WTC11 (cell line): ENCODE measurements at regions not wholly inside any gene's neighbourhood (a gene's known extent, or its start where the extent isn't known, plus 50 kb on each side); places are given as distances from the start of the nearest gene placed in this dataset.

Source experiments
- ATAC-seq: fragments of 200-7000 bp; cut with Tn5 transposase; 2 replicates; pipeline ENCODE4 v1.10.0; 2021; ENCODE audit warnings: mild to moderate bottlenecking, moderate library complexity
- CTCF ChIA-PET: fragments of 300-600 bp; sonication (Branson Sonifier 250); formaldehyde crosslinking; loops from one replicate; lab custom pipeline; 2021; ENCODE audit warnings: antibody characterized with exemption; lab: Charles Lee
- POLR2A ChIA-PET: fragments of 350-600 bp; sonication (Branson Sonifier 250); formaldehyde crosslinking; loops from one replicate; lab custom pipeline; 2021; ENCODE audit warnings: antibody characterized with exemption; lab: Charles Lee
- DNase-seq: peaks from one replicate; pipeline ENCODE4 v3.0.0; 2021; ENCODE audit warnings: low spot score
- H3K27ac Mint-ChIP-seq: 2 replicates; pipeline ENCODE4 v1.8.0; 2021; ENCODE audit warnings: mixed read lengths
- H3K27me3 Mint-ChIP-seq: 2 replicates; pipeline ENCODE4 v1.8.0; 2021; ENCODE audit warnings: low read depth, mild to moderate bottlenecking, moderate library complexity, mixed read lengths
- H3K36me3 Mint-ChIP-seq: 2 replicates; pipeline ENCODE4 v1.8.0; 2021; ENCODE audit warnings: mixed read lengths
- H3K4me1 Mint-ChIP-seq: 2 replicates; pipeline ENCODE4 v1.8.0; 2022; ENCODE audit warnings: mixed read lengths
- H3K4me3 Mint-ChIP-seq: 2 replicates; pipeline ENCODE4 v1.8.0; 2021; ENCODE audit warnings: mild to moderate bottlenecking, moderate library complexity, mixed read lengths
- H3K9me3 Mint-ChIP-seq: 2 replicates; pipeline ENCODE4 v1.8.0; 2021; ENCODE audit warnings: mixed read lengths
- CREB1 ChIP-seq: sonication (generic); formaldehyde crosslinking; IDR thresholded peaks from 2 replicates; pipeline ENCODE4 v1.8.0; 2023; ENCODE audit warnings: mild to moderate bottlenecking, missing genetic modification reagents
- ESRRA ChIP-seq: sonication (generic); formaldehyde crosslinking; IDR thresholded peaks from 2 replicates; pipeline ENCODE4 v1.8.1; 2022; ENCODE audit warnings: mild to moderate bottlenecking, missing genetic modification reagents, borderline replicate concordance
- FOXJ3 ChIP-seq: sonication (generic); formaldehyde crosslinking; IDR thresholded peaks from 2 replicates; pipeline ENCODE4 v1.9.0; 2021; ENCODE audit warnings: missing genetic modification reagents, mild to moderate bottlenecking, borderline replicate concordance
- FOXP1 ChIP-seq: sonication (generic); formaldehyde crosslinking; IDR thresholded peaks from 2 replicates; pipeline ENCODE4 v1.8.0; 2022; ENCODE audit warnings: missing genetic modification reagents, mild to moderate bottlenecking, moderate library complexity, borderline replicate concordance
- GABPB1 ChIP-seq: sonication (generic); formaldehyde crosslinking; IDR thresholded peaks from 2 replicates; pipeline ENCODE4 v1.8.1; 2023; ENCODE audit warnings: mild to moderate bottlenecking, missing genetic modification reagents
- JAZF1 ChIP-seq: fragments of 250-450 bp; sonication (Bioruptor Pico); IDR thresholded peaks from 2 replicates; pipeline ENCODE4 v1.9.0; 2021; ENCODE audit warnings: moderate library complexity, mild to moderate bottlenecking, inconsistent platforms
- JUN ChIP-seq: sonication (generic); formaldehyde crosslinking; IDR thresholded peaks from 2 replicates; pipeline ENCODE4 v1.8.0; 2023; ENCODE audit warnings: mild to moderate bottlenecking, missing genetic modification reagents
- KAT7 ChIP-seq: sonication (generic); formaldehyde crosslinking; IDR thresholded peaks from 2 replicates; pipeline ENCODE4 v1.8.1; 2023; ENCODE audit warnings: missing genetic modification reagents, mild to moderate bottlenecking, borderline replicate concordance
- NR1H2 ChIP-seq: sonication (generic); formaldehyde crosslinking; IDR thresholded peaks from 2 replicates; pipeline ENCODE4 v1.9.0; 2021; ENCODE audit warnings: mild to moderate bottlenecking, moderate library complexity, missing genetic modification reagents
- ZNF232 ChIP-seq: sonication (generic); formaldehyde crosslinking; IDR thresholded peaks from 2 replicates; pipeline ENCODE4 v1.8.0; 2022; ENCODE audit warnings: mild to moderate bottlenecking, missing genetic modification reagents
- TF ChIP-seq, protein P1 (sequence below): fragments of 250-450 bp; sonication (Bioruptor Pico); IDR thresholded peaks from 2 replicates; pipeline ENCODE4 v1.9.0; 2021; ENCODE audit warnings: mild to moderate bottlenecking, borderline replicate concordance
- TF ChIP-seq, protein P2 (sequence below): sonication (generic); formaldehyde crosslinking; IDR thresholded peaks from 2 replicates; pipeline ENCODE4 v1.8.0; 2023; ENCODE audit warnings: mild to moderate bottlenecking, missing genetic modification reagents
- TF ChIP-seq, protein P3 (sequence below): sonication (generic); formaldehyde crosslinking; IDR thresholded peaks from 2 replicates; pipeline ENCODE4 v1.8.1; 2022; ENCODE audit warnings: mild to moderate bottlenecking, missing genetic modification reagents, moderate library complexity, borderline replicate concordance
- TF ChIP-seq, protein P4 (sequence below): sonication (generic); formaldehyde crosslinking; IDR thresholded peaks from 2 replicates; pipeline ENCODE4 v1.8.0; 2022; ENCODE audit warnings: missing genetic modification reagents
- TF ChIP-seq, protein P5 (sequence below): sonication (generic); formaldehyde crosslinking; IDR thresholded peaks from 2 replicates; pipeline ENCODE4 v1.8.1; 2023; ENCODE audit warnings: mild to moderate bottlenecking, missing genetic modification reagents, borderline replicate concordance

DNA sequence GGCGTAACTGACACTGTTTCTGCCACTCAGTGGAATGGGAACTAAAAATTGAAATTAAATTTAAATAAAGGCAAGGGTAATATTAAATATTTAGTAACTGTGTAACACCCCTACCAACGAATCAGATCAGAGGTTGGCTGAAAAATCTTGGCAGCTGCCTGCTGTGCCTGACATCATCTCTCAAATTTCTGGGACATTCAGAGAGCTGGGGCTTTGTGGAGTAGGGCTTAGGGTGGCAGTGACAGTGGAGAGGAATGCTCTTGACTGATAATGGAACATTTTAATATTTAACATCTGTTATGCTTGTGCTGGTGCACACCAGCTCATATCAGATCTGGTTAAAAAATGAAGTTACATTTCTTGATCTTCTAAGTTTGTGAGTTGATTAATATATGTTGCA lies 62.2 kb downstream of the RFPL4B start (continued):
- TF ChIP-seq, protein P1, sequence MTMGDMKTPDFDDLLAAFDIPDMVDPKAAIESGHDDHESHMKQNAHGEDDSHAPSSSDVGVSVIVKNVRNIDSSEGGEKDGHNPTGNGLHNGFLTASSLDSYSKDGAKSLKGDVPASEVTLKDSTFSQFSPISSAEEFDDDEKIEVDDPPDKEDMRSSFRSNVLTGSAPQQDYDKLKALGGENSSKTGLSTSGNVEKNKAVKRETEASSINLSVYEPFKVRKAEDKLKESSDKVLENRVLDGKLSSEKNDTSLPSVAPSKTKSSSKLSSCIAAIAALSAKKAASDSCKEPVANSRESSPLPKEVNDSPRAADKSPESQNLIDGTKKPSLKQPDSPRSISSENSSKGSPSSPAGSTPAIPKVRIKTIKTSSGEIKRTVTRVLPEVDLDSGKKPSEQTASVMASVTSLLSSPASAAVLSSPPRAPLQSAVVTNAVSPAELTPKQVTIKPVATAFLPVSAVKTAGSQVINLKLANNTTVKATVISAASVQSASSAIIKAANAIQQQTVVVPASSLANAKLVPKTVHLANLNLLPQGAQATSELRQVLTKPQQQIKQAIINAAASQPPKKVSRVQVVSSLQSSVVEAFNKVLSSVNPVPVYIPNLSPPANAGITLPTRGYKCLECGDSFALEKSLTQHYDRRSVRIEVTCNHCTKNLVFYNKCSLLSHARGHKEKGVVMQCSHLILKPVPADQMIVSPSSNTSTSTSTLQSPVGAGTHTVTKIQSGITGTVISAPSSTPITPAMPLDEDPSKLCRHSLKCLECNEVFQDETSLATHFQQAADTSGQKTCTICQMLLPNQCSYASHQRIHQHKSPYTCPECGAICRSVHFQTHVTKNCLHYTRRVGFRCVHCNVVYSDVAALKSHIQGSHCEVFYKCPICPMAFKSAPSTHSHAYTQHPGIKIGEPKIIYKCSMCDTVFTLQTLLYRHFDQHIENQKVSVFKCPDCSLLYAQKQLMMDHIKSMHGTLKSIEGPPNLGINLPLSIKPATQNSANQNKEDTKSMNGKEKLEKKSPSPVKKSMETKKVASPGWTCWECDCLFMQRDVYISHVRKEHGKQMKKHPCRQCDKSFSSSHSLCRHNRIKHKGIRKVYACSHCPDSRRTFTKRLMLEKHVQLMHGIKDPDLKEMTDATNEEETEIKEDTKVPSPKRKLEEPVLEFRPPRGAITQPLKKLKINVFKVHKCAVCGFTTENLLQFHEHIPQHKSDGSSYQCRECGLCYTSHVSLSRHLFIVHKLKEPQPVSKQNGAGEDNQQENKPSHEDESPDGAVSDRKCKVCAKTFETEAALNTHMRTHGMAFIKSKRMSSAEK: no peak
- TF ChIP-seq ZNF232 (no peak), NR1H2 (no peak), CREB1 (CRISPR knock-in tag) (no peak), FOXJ3 (no peak)
- TF ChIP-seq, protein P2, sequence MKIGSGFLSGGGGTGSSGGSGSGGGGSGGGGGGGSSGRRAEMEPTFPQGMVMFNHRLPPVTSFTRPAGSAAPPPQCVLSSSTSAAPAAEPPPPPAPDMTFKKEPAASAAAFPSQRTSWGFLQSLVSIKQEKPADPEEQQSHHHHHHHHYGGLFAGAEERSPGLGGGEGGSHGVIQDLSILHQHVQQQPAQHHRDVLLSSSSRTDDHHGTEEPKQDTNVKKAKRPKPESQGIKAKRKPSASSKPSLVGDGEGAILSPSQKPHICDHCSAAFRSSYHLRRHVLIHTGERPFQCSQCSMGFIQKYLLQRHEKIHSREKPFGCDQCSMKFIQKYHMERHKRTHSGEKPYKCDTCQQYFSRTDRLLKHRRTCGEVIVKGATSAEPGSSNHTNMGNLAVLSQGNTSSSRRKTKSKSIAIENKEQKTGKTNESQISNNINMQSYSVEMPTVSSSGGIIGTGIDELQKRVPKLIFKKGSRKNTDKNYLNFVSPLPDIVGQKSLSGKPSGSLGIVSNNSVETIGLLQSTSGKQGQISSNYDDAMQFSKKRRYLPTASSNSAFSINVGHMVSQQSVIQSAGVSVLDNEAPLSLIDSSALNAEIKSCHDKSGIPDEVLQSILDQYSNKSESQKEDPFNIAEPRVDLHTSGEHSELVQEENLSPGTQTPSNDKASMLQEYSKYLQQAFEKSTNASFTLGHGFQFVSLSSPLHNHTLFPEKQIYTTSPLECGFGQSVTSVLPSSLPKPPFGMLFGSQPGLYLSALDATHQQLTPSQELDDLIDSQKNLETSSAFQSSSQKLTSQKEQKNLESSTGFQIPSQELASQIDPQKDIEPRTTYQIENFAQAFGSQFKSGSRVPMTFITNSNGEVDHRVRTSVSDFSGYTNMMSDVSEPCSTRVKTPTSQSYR (CRISPR knock-in tag): no peak
- TF ChIP-seq, protein P3, sequence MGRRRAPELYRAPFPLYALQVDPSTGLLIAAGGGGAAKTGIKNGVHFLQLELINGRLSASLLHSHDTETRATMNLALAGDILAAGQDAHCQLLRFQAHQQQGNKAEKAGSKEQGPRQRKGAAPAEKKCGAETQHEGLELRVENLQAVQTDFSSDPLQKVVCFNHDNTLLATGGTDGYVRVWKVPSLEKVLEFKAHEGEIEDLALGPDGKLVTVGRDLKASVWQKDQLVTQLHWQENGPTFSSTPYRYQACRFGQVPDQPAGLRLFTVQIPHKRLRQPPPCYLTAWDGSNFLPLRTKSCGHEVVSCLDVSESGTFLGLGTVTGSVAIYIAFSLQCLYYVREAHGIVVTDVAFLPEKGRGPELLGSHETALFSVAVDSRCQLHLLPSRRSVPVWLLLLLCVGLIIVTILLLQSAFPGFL (CRISPR knock-in tag): no peak

DNA sequence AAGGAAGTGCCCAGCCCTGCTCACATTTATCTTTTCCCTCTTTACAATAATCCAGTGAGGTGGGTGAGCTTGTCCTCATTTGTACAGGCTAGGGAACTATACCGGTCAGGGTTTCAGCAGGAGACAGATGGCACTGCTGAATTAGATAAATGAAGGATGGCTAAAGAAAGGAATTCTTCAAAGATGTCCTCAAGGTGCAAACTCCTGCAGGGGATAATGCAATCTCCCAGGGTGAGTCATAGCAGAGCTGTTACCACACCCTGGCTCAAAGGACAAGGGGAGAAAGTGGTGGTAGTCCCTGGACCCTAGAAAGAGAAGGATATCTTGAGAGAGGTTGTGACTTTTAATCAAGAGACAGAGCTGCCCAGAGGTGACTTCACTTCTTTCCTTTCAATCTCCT lies 66.7 kb downstream of the RFPL4B start:
- CTCF ChIA-PET: interaction anchor here (0.6 kb wide), 1 partner anchor 828 kb away, joined by 3 read pairs; no protein-coding TSS in a partner anchor
- ATAC-seq: no peak
- TF ChIP-seq KAT7: no peak
- no peak for TF ChIP-seq JUN (CRISPR knock-in tag)
- no peak for TF ChIP-seq ZNF232
- TF ChIP-seq, protein P1: no peak
- no peak for TF ChIP-seq ESRRA (CRISPR knock-in tag)
- TF ChIP-seq, protein P4, sequence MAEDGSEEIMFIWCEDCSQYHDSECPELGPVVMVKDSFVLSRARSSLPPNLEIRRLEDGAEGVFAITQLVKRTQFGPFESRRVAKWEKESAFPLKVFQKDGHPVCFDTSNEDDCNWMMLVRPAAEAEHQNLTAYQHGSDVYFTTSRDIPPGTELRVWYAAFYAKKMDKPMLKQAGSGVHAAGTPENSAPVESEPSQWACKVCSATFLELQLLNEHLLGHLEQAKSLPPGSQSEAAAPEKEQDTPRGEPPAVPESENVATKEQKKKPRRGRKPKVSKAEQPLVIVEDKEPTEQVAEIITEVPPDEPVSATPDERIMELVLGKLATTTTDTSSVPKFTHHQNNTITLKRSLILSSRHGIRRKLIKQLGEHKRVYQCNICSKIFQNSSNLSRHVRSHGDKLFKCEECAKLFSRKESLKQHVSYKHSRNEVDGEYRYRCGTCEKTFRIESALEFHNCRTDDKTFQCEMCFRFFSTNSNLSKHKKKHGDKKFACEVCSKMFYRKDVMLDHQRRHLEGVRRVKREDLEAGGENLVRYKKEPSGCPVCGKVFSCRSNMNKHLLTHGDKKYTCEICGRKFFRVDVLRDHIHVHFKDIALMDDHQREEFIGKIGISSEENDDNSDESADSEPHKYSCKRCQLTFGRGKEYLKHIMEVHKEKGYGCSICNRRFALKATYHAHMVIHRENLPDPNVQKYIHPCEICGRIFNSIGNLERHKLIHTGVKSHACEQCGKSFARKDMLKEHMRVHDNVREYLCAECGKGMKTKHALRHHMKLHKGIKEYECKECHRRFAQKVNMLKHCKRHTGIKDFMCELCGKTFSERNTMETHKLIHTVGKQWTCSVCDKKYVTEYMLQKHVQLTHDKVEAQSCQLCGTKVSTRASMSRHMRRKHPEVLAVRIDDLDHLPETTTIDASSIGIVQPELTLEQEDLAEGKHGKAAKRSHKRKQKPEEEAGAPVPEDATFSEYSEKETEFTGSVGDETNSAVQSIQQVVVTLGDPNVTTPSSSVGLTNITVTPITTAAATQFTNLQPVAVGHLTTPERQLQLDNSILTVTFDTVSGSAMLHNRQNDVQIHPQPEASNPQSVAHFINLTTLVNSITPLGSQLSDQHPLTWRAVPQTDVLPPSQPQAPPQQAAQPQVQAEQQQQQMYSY: no peak
- TF ChIP-seq, protein P5, sequence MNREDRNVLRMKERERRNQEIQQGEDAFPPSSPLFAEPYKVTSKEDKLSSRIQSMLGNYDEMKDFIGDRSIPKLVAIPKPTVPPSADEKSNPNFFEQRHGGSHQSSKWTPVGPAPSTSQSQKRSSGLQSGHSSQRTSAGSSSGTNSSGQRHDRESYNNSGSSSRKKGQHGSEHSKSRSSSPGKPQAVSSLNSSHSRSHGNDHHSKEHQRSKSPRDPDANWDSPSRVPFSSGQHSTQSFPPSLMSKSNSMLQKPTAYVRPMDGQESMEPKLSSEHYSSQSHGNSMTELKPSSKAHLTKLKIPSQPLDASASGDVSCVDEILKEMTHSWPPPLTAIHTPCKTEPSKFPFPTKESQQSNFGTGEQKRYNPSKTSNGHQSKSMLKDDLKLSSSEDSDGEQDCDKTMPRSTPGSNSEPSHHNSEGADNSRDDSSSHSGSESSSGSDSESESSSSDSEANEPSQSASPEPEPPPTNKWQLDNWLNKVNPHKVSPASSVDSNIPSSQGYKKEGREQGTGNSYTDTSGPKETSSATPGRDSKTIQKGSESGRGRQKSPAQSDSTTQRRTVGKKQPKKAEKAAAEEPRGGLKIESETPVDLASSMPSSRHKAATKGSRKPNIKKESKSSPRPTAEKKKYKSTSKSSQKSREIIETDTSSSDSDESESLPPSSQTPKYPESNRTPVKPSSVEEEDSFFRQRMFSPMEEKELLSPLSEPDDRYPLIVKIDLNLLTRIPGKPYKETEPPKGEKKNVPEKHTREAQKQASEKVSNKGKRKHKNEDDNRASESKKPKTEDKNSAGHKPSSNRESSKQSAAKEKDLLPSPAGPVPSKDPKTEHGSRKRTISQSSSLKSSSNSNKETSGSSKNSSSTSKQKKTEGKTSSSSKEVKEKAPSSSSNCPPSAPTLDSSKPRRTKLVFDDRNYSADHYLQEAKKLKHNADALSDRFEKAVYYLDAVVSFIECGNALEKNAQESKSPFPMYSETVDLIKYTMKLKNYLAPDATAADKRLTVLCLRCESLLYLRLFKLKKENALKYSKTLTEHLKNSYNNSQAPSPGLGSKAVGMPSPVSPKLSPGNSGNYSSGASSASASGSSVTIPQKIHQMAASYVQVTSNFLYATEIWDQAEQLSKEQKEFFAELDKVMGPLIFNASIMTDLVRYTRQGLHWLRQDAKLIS: no peak
- TF ChIP-seq JAZF1: no peak
- TF ChIP-seq FOXP1 (CRISPR knock-in tag): no peak
- no peak for TF ChIP-seq GABPB1

More for the DNA sequence above, 66.7 kb downstream of the RFPL4B start:
- Mint-ChIP-seq H3K36me3 (no peaks in the 10 kb centered on the region), H3K27ac (no peak overlapping the region), H3K9me3 (peaks cover 17% of the 10 kb centered on the region), H3K4me3 (no peak overlapping the region), H3K27me3 (no peaks in the 10 kb centered on the region), H3K4me1 (peaks cover 3% of the 10 kb centered on the region; the same call in 1 of the 2 replicates)
- DNase-seq: no peak
- POLR2A ChIA-PET: no interaction called here
